ENCODE measurements at regions not wholly inside any gene's neighbourhood (a gene's known extent, or its start where the extent isn't known, plus 50 kb on each side); places are given as distances from the start of the nearest gene placed in this dataset.

- no peak for DNase-seq (ENCODE audit: low read depth)
- Histone ChIP-seq H3K27me3 (ENCODE audit: control insufficient read depth, insufficient read depth, low read length) (no peaks in the 10 kb centered on the region), H3K4me3 (ENCODE audit: low read depth, low read length) (no peak overlapping the region), H3K36me3 (ENCODE audit: control insufficient read depth, insufficient read depth, low read length) (no peaks in the 10 kb centered on the region)
- TF ChIP-seq CTCF (IDR thresholded peaks at IDR 0.05; ENCODE audit: insufficient read depth, low read length, poor library complexity, severe bottlenecking), result no peak
Measured at GRCh38 chr12:105937009-105937408, 201.7 kb downstream of the NUAK1 start.

GRCh38 chr12:105939181-105939721, 199.5 kb downstream of the NUAK1 start:
- H3K27me3 ChIP-seq (ENCODE audit: control insufficient read depth, insufficient read depth, low read length), result no peaks in the 10 kb centered on the region
- no peak for TF ChIP-seq CTCF (IDR thresholded peaks at IDR 0.05; ENCODE audit: insufficient read depth, low read length, poor library complexity, severe bottlenecking)
- no peaks in the 10 kb centered on the region for H3K36me3 ChIP-seq (ENCODE audit: control insufficient read depth, insufficient read depth, low read length)
- no peak overlapping the region for H3K4me3 ChIP-seq (ENCODE audit: low read depth, low read length)
- no peak for DNase-seq (ENCODE audit: low read depth)

- TF ChIP-seq CTCF (IDR thresholded peaks at IDR 0.05; ENCODE audit: insufficient read depth, low read length, poor library complexity, severe bottlenecking), result no peak
- no peak for DNase-seq (ENCODE audit: low read depth)
- H3K4me3 ChIP-seq (ENCODE audit: low read depth, low read length), result no peak overlapping the region
- H3K27me3 ChIP-seq (ENCODE audit: control insufficient read depth, insufficient read depth, low read length), result no peaks in the 10 kb centered on the region
- H3K36me3 ChIP-seq (ENCODE audit: control insufficient read depth, insufficient read depth, low read length), result no peaks in the 10 kb centered on the region
Measured at GRCh38 chr12:105942281-105942680, 196.5 kb downstream of the NUAK1 start.

GRCh38 chr12:105943525-105943924, 195.2 kb downstream of the NUAK1 start:
- H3K27me3 ChIP-seq (ENCODE audit: control insufficient read depth, insufficient read depth, low read length), result no peaks in the 10 kb centered on the region
- no peak for DNase-seq (ENCODE audit: low read depth)
- no peak for TF ChIP-seq CTCF (IDR thresholded peaks at IDR 0.05; ENCODE audit: insufficient read depth, low read length, poor library complexity, severe bottlenecking)
- no peak overlapping the region for H3K4me3 ChIP-seq (ENCODE audit: low read depth, low read length)
- H3K36me3 ChIP-seq (ENCODE audit: control insufficient read depth, insufficient read depth, low read length), result no peaks in the 10 kb centered on the region

GRCh38 chr12:105944628-105945027, 194.1 kb downstream of the NUAK1 start:
- DNase-seq (ENCODE audit: low read depth), result no peak
- Histone ChIP-seq H3K27me3 (ENCODE audit: control insufficient read depth, insufficient read depth, low read length) (no peaks in the 10 kb centered on the region), H3K4me3 (ENCODE audit: low read depth, low read length) (no peak overlapping the region), H3K36me3 (ENCODE audit: control insufficient read depth, insufficient read depth, low read length) (no peaks in the 10 kb centered on the region)
- no peak for TF ChIP-seq CTCF (IDR thresholded peaks at IDR 0.05; ENCODE audit: insufficient read depth, low read length, poor library complexity, severe bottlenecking)

GRCh38 chr12:105945880-105946279, 192.9 kb downstream of the NUAK1 start:
- no peaks in the 10 kb centered on the region for H3K36me3 ChIP-seq (ENCODE audit: control insufficient read depth, insufficient read depth, low read length)
- peak; percentile 29 for DNase-seq (ENCODE audit: low read depth)
- no peaks in the 10 kb centered on the region for H3K27me3 ChIP-seq (ENCODE audit: control insufficient read depth, insufficient read depth, low read length)
- H3K4me3 ChIP-seq (ENCODE audit: low read depth, low read length), result no peak overlapping the region
- TF ChIP-seq CTCF (IDR thresholded peaks at IDR 0.05; ENCODE audit: insufficient read depth, low read length, poor library complexity, severe bottlenecking), result no peak

Data from kidney epithelial cell (primary cell).